ENCODE measurements at regions not wholly inside any gene's neighbourhood (a gene's known extent, or its start where the extent isn't known, plus 50 kb on each side); places are given as distances from the start of the nearest gene placed in this dataset.
A peak's percentile ranks its signal among the peaks of the same experiment; 100 is the strongest.

- no peaks in the 10 kb centered on the region for H3K36me3 ChIP-seq (ENCODE audit: control insufficient read depth, insufficient read depth, low read length)
- DNase-seq (ENCODE audit: low read depth) (no peak), FAIRE-seq (no peak)
- no peak overlapping the region for H3K4me3 ChIP-seq (ENCODE audit: low read depth, low read length)
- no peaks in the 10 kb centered on the region for H3K27me3 ChIP-seq (ENCODE audit: control insufficient read depth, insufficient read depth, low read length)
- TF ChIP-seq CTCF (IDR thresholded peaks at IDR 0.05; ENCODE audit: insufficient read depth, low read length, severe bottlenecking) = no peak
Measured at GRCh38 chr5:68950930-68951329, 142.9 kb upstream of the SLC30A5 start.

- DNase-seq (ENCODE audit: low read depth) = no peak
- FAIRE-seq = peak; percentile 64
- Histone ChIP-seq H3K27me3 (ENCODE audit: control insufficient read depth, insufficient read depth, low read length) (no peaks in the 10 kb centered on the region), H3K4me3 (ENCODE audit: low read depth, low read length) (no peak overlapping the region), H3K36me3 (ENCODE audit: control insufficient read depth, insufficient read depth, low read length) (no peaks in the 10 kb centered on the region)
- TF ChIP-seq CTCF (IDR thresholded peaks at IDR 0.05; ENCODE audit: insufficient read depth, low read length, severe bottlenecking) = no peak
Measured at GRCh38 chr5:68953231-68953874, 140.5 kb upstream of the SLC30A5 start.

- no peak for TF ChIP-seq CTCF (IDR thresholded peaks at IDR 0.05; ENCODE audit: insufficient read depth, low read length, severe bottlenecking)
- H3K4me3 ChIP-seq (ENCODE audit: low read depth, low read length) = no peak overlapping the region
- FAIRE-seq = no peak
- H3K36me3 ChIP-seq (ENCODE audit: control insufficient read depth, insufficient read depth, low read length) = no peaks in the 10 kb centered on the region
- DNase-seq (ENCODE audit: low read depth) = no peak
- H3K27me3 ChIP-seq (ENCODE audit: control insufficient read depth, insufficient read depth, low read length) = peaks cover 1% of the 10 kb centered on the region
Measured at GRCh38 chr5:68953875-68954617, 139.8 kb upstream of the SLC30A5 start.

- TF ChIP-seq CTCF (IDR thresholded peaks at IDR 0.05; ENCODE audit: insufficient read depth, low read length, severe bottlenecking) = no peak
- FAIRE-seq (no peak), DNase-seq (ENCODE audit: low read depth) (no peak)
- Histone ChIP-seq H3K27me3 (ENCODE audit: control insufficient read depth, insufficient read depth, low read length) (peaks cover 1% of the 10 kb centered on the region), H3K36me3 (ENCODE audit: control insufficient read depth, insufficient read depth, low read length) (no peaks in the 10 kb centered on the region), H3K4me3 (ENCODE audit: low read depth, low read length) (no peak overlapping the region)
Measured at GRCh38 chr5:68954618-68954910, 139.2 kb upstream of the SLC30A5 start.

GRCh38 chr5:68957591-68957990 lies 136.2 kb upstream of the SLC30A5 start:
- TF ChIP-seq CTCF (IDR thresholded peaks at IDR 0.05; ENCODE audit: insufficient read depth, low read length, severe bottlenecking) = no peak
- FAIRE-seq (no peak), DNase-seq (ENCODE audit: low read depth) (no peak)
- Histone ChIP-seq H3K36me3 (ENCODE audit: control insufficient read depth, insufficient read depth, low read length) (no peaks in the 10 kb centered on the region), H3K4me3 (ENCODE audit: low read depth, low read length) (no peak overlapping the region), H3K27me3 (ENCODE audit: control insufficient read depth, insufficient read depth, low read length) (peaks cover 3% of the 10 kb centered on the region)

GRCh38 chr5:68958428-68958827 lies 135.4 kb upstream of the SLC30A5 start:
- DNase-seq (ENCODE audit: low read depth) = no peak
- H3K36me3 ChIP-seq (ENCODE audit: control insufficient read depth, insufficient read depth, low read length) = no peaks in the 10 kb centered on the region
- H3K4me3 ChIP-seq (ENCODE audit: low read depth, low read length) = no peak overlapping the region
- TF ChIP-seq CTCF (IDR thresholded peaks at IDR 0.05; ENCODE audit: insufficient read depth, low read length, severe bottlenecking) = no peak
- no peak for FAIRE-seq
- peaks cover 3% of the 10 kb centered on the region for H3K27me3 ChIP-seq (ENCODE audit: control insufficient read depth, insufficient read depth, low read length)

Measured in bronchial epithelial cell (primary cell).